ENCODE measurements at regions not wholly inside any gene's neighbourhood (a gene's known extent, or its start where the extent isn't known, plus 50 kb on each side); places are given as distances from the start of the nearest gene placed in this dataset.

- no peaks in the 10 kb centered on the region for H3K27me3 Mint-ChIP-seq
- CTCF ChIA-PET = no interaction called here
- no peaks in the 10 kb centered on the region for H3K4me1 Mint-ChIP-seq (ENCODE audit: low read depth)
- intact Hi-C loops (cut with DNase I, micrococcal nuclease) = no loop called here
- no peak for ATAC-seq (ENCODE audit: poor library complexity)
- no peaks in the 10 kb centered on the region for H3K36me3 Mint-ChIP-seq (ENCODE audit: low read depth)
- DNase-seq = no peak
- H3K27me3 ChIP-seq (ENCODE audit: control insufficient read depth in 1 of 2, insufficient read depth in 2 of 2, low read length in 2 of 2) = no peaks in the 10 kb centered on the region
- H3K27ac Mint-ChIP-seq = no peak overlapping the region
- no peak overlapping the region for H3K4me3 Mint-ChIP-seq
- H3K9me3 ChIP-seq (ENCODE audit: control insufficient read depth in 1 of 2, insufficient read depth in 1 of 2, low read length in 2 of 2) = no peaks in the 10 kb centered on the region
- H3K27ac ChIP-seq (ENCODE audit: low read depth in 1 of 2, low read length in 2 of 2) = no peak overlapping the region
- H3K9me3 Mint-ChIP-seq = peaks cover 7% of the 10 kb centered on the region
- H3K4me3 ChIP-seq (ENCODE audit: low read length) = no peak overlapping the region
- POLR2A ChIA-PET = no interaction called here
- TF ChIP-seq, protein P1, sequence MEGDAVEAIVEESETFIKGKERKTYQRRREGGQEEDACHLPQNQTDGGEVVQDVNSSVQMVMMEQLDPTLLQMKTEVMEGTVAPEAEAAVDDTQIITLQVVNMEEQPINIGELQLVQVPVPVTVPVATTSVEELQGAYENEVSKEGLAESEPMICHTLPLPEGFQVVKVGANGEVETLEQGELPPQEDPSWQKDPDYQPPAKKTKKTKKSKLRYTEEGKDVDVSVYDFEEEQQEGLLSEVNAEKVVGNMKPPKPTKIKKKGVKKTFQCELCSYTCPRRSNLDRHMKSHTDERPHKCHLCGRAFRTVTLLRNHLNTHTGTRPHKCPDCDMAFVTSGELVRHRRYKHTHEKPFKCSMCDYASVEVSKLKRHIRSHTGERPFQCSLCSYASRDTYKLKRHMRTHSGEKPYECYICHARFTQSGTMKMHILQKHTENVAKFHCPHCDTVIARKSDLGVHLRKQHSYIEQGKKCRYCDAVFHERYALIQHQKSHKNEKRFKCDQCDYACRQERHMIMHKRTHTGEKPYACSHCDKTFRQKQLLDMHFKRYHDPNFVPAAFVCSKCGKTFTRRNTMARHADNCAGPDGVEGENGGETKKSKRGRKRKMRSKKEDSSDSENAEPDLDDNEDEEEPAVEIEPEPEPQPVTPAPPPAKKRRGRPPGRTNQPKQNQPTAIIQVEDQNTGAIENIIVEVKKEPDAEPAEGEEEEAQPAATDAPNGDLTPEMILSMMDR (IDR thresholded peaks at IDR 0.05) = no peak
- no peaks in the 10 kb centered on the region for H3K4me1 ChIP-seq (ENCODE audit: insufficient read depth, low read length)
- H3K36me3 ChIP-seq (ENCODE audit: insufficient read depth, low read length) = no peaks in the 10 kb centered on the region
Observed at GRCh38 chrX:104419926-104420325, 146.1 kb upstream of the IL1RAPL2 start.

DNA sequence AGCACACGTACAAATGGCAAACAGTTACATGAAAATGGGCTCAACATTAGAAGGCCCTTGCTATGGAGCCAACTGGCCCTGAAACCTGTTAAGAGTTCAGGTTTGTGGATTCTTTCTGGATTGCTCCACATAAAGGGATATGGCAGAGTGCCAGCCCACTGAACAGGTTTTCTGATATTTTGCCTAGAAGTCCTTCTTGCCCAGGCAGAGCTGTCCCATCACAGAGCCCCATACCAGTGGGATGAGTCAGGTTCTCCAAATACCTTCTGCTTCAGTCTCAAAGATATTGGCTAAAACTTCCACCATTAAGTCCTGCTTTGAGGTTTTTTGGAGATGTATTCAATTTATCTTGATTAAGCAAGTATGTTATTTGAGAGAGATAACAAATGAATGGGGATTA is 146.8 kb upstream of the IL1RAPL2 start:
- Mint-ChIP-seq H3K27me3 (no peaks in the 10 kb centered on the region), H3K36me3 (ENCODE audit: low read depth) (no peaks in the 10 kb centered on the region), H3K4me1 (ENCODE audit: low read depth) (no peaks in the 10 kb centered on the region), H3K9me3 (peaks cover 7% of the 10 kb centered on the region), H3K27ac (no peak overlapping the region), H3K4me3 (no peak overlapping the region)
- no peak overlapping the region for H3K4me3 ChIP-seq (ENCODE audit: low read length)
- CTCF ChIA-PET = no interaction called here
- intact Hi-C loops (cut with DNase I, micrococcal nuclease) = no loop called here
- no peaks in the 10 kb centered on the region for H3K36me3 ChIP-seq (ENCODE audit: insufficient read depth, low read length)
- H3K9me3 ChIP-seq (ENCODE audit: control insufficient read depth in 1 of 2, insufficient read depth in 1 of 2, low read length in 2 of 2) = no peaks in the 10 kb centered on the region
- no peaks in the 10 kb centered on the region for H3K27me3 ChIP-seq (ENCODE audit: control insufficient read depth in 1 of 2, insufficient read depth in 2 of 2, low read length in 2 of 2)
- H3K4me1 ChIP-seq (ENCODE audit: insufficient read depth, low read length) = no peaks in the 10 kb centered on the region
- H3K27ac ChIP-seq (ENCODE audit: low read depth in 1 of 2, low read length in 2 of 2) = no peak overlapping the region
- TF ChIP-seq, protein P1 (IDR thresholded peaks at IDR 0.05) = no peak
- ATAC-seq (ENCODE audit: poor library complexity) (no peak), DNase-seq (no peak)
- POLR2A ChIA-PET = no interaction called here

- no peaks in the 10 kb centered on the region for H3K27me3 ChIP-seq (ENCODE audit: control insufficient read depth in 1 of 2, insufficient read depth in 2 of 2, low read length in 2 of 2)
- no peak for ATAC-seq (ENCODE audit: poor library complexity)
- ChIA-PET CTCF (no interaction called here), POLR2A (no interaction called here)
- Mint-ChIP-seq H3K27ac (no peak overlapping the region), H3K9me3 (peaks cover 7% of the 10 kb centered on the region), H3K4me3 (no peak overlapping the region), H3K36me3 (ENCODE audit: low read depth) (no peaks in the 10 kb centered on the region), H3K27me3 (no peaks in the 10 kb centered on the region), H3K4me1 (ENCODE audit: low read depth) (no peaks in the 10 kb centered on the region)
- H3K9me3 ChIP-seq (ENCODE audit: control insufficient read depth in 1 of 2, insufficient read depth in 1 of 2, low read length in 2 of 2) = peaks cover 0 to 6% of the 10 kb centered on the region in 2 experiments
- H3K27ac ChIP-seq (ENCODE audit: low read depth in 1 of 2, low read length in 2 of 2) = no peak overlapping the region
- H3K4me1 ChIP-seq (ENCODE audit: insufficient read depth, low read length) = no peaks in the 10 kb centered on the region
- H3K4me3 ChIP-seq (ENCODE audit: low read length) = no peak overlapping the region
- H3K36me3 ChIP-seq (ENCODE audit: insufficient read depth, low read length) = no peaks in the 10 kb centered on the region
- TF ChIP-seq, protein P1 (IDR thresholded peaks at IDR 0.05) = no peak
- intact Hi-C loops (cut with DNase I, micrococcal nuclease) = no loop called here
- DNase-seq = no peak
Observed at GRCh38 chrX:104411800-104412199, 154.2 kb upstream of the IL1RAPL2 start.
